ENCODE measurements at regions not wholly inside any gene's neighbourhood (a gene's known extent, or its start where the extent isn't known, plus 50 kb on each side); places are given as distances from the start of the nearest gene placed in this dataset.

GRCh38 chr11:95429376-95429907, 198.4 kb upstream of the SESN3 start:
- Histone ChIP-seq H2AFZ (ENCODE audit: low read depth, low read length, poor library complexity, severe bottlenecking) (no peak overlapping the region), H3K36me3 (ENCODE audit: control insufficient read depth in 1 of 2, insufficient read depth in 2 of 2, low read length in 2 of 2) (no peaks in the 10 kb centered on the region), H3K9me3 (ENCODE audit: control insufficient read depth in 1 of 2, insufficient read depth in 1 of 2, low read depth in 1 of 2, low read length in 2 of 2) (no peaks in the 10 kb centered on the region), H3K4me3 (replicated peaks in 1 of 2; ENCODE audit: low read depth in 1 of 2, low read length in 2 of 2) (no peak overlapping the region), H3K79me2 (ENCODE audit: insufficient read depth, low read length) (no peaks in the 10 kb centered on the region), H3K4me1 (ENCODE audit: control insufficient read depth in 1 of 2, insufficient read depth in 2 of 2, low read length in 2 of 2) (no peaks in the 10 kb centered on the region), H3K4me2 (ENCODE audit: low read length) (no peak overlapping the region), H3K27me3 (ENCODE audit: insufficient read depth, low read length) (peaks cover 48% of the 10 kb centered on the region), H3K9ac (ENCODE audit: low read length) (no peak overlapping the region), H3K9me2 (ENCODE audit: insufficient read depth) (no peaks in the 10 kb centered on the region), H3K27ac (ENCODE audit: low read depth, low read length) (no peak overlapping the region), H4K20me1 (ENCODE audit: insufficient read depth) (no peaks in the 10 kb centered on the region)
- TF ChIP-seq REST (IDR thresholded peaks at IDR 0.05; ENCODE audit: low read depth) (no peak), FOSL1 (IDR thresholded peaks at IDR 0.05; ENCODE audit: low read depth) (no peak), ZNF274 (IDR thresholded peaks at IDR 0.05; ENCODE audit: low read depth, low read length) (no peak), POLR2AphosphoS5 (IDR thresholded peaks at IDR 0.05; ENCODE audit: low read depth, low read length) (no peak), SP1 (IDR thresholded peaks at IDR 0.05; ENCODE audit: low read depth) (no peak), CTCF (IDR thresholded peaks at IDR 0.05 in 2 of 3, conservative IDR thresholded peaks at IDR 0.05 in 1 of 3; ENCODE audit: borderline replicate concordance in 1 of 3, insufficient read depth in 1 of 3, low read depth in 2 of 3, low read length in 2 of 3) (no peak), EZH2 (IDR thresholded peaks at IDR 0.05) (no peak), POLR2A (IDR thresholded peaks at IDR 0.05; ENCODE audit: borderline replicate concordance, extremely low read depth, insufficient read depth, insufficient read length) (no peak), CBX3 (IDR thresholded peaks at IDR 0.05; ENCODE audit: low read depth) (no peak), EGR1 (IDR thresholded peaks at IDR 0.05; ENCODE audit: low read depth) (no peak), SRF (IDR thresholded peaks at IDR 0.05; ENCODE audit: low read depth) (no peak), ATF3 (IDR thresholded peaks at IDR 0.05) (no peak), RAD21 (IDR thresholded peaks at IDR 0.05; ENCODE audit: low read depth) (no peak), ZFX (IDR thresholded peaks at IDR 0.05) (no peak), JUND (IDR thresholded peaks at IDR 0.05) (no peak), EZH2phosphoT487 (IDR thresholded peaks at IDR 0.05; ENCODE audit: borderline replicate concordance) (no peak), CEBPB (IDR thresholded peaks at IDR 0.05; ENCODE audit: low read depth) (no peak), YY1 (IDR thresholded peaks at IDR 0.05; ENCODE audit: extremely low read depth, insufficient replicate concordance, low read depth, low read length) (no peak)
- ChIA-PET CTCF (no interaction called here), RAD21 (ENCODE audit: low non-redundant PET in 1 of 2, low total read pairs in 2 of 2, uncharacterized antibody in 2 of 2, unreplicated experiment in 2 of 2) (no interaction called here), POLR2A (no interaction called here)
- DNase-seq (ENCODE audit: low read depth, low spot score) (no peak), ATAC-seq (no peak)
- intact Hi-C loops (cut with micrococcal nuclease), result no loop called here
- BruUV-seq (replicated peaks), result no TSS peak

Data from HCT116 (cell line).